Endodermal cell (in vitro differentiated cells): ENCODE measurements at regions not wholly inside any gene's neighbourhood (a gene's known extent, or its start where the extent isn't known, plus 50 kb on each side); places are given as distances from the start of the nearest gene placed in this dataset.

Source experiments
- DNase-seq: peaks from one replicate; pipeline ENCODE4 v3.0.0-alpha.2; 2017
- H3K27ac ChIP-seq: 2 replicates; pipeline ENCODE4 v1.5.1; 2013; ENCODE audit warnings: mild to moderate bottlenecking, low read depth, low read length, moderate library complexity
- H3K27me3 ChIP-seq: 2 replicates; pipeline ENCODE4 v1.6.1; 2013; ENCODE audit warnings: mild to moderate bottlenecking, low read length, moderate library complexity; ENCODE audit not compliant: insufficient read depth, control insufficient read depth, poor library complexity, severe bottlenecking
- H3K36me3 ChIP-seq: 2 replicates; pipeline ENCODE4 v1.7.0; 2013; ENCODE audit warnings: mild to moderate bottlenecking, low read length, moderate library complexity; ENCODE audit not compliant: control insufficient read depth, insufficient read depth
- H3K4me1 ChIP-seq: one replicate; pipeline ENCODE4 v1.7.0; 2013; ENCODE audit warnings: low read length; ENCODE audit not compliant: control insufficient read depth, insufficient read depth
- H3K4me3 ChIP-seq: 2 replicates; pipeline ENCODE4 v1.5.1; 2013; ENCODE audit warnings: mild to moderate bottlenecking, low read length, moderate library complexity
- H3K9ac ChIP-seq: 2 replicates; pipeline ENCODE4 v1.6.1; 2013; ENCODE audit warnings: mild to moderate bottlenecking, low read length, moderate library complexity; ENCODE audit not compliant: poor library complexity, severe bottlenecking; ENCODE audit errors: extremely low read depth
- H3K9me3 ChIP-seq: 2 replicates; pipeline ENCODE4 v1.6.1; 2013; ENCODE audit warnings: mild to moderate bottlenecking, low read length, moderate library complexity; ENCODE audit not compliant: control insufficient read depth
- H3K27ac Mint-ChIP-seq: 2 replicates; pipeline ENCODE4 v1.8.0; 2020; ENCODE audit warnings: mixed read lengths
- H3K27me3 Mint-ChIP-seq: 2 replicates; pipeline ENCODE4 v1.8.0; 2021; ENCODE audit warnings: mild to moderate bottlenecking, mixed read lengths; ENCODE audit not compliant: insufficient read depth
- H3K36me3 Mint-ChIP-seq: 2 replicates; pipeline ENCODE4 v1.8.0; 2020; ENCODE audit warnings: low read depth, mixed read lengths
- H3K4me1 Mint-ChIP-seq: 2 replicates; pipeline ENCODE4 v1.8.0; 2020; ENCODE audit warnings: mixed read lengths
- H3K4me3 Mint-ChIP-seq: 2 replicates; pipeline ENCODE4 v1.8.0; 2020; ENCODE audit warnings: mild to moderate bottlenecking, moderate library complexity, mixed read lengths
- H3K9me3 Mint-ChIP-seq: 2 replicates; pipeline ENCODE4 v1.8.0; 2020; ENCODE audit warnings: mild to moderate bottlenecking, mixed read lengths
- WGBS, 2 experiments: methylation state at CpG; one replicate each; pipeline versions ENCODE4 v1.1.5 to v1.1.7; 2013; ENCODE audit warnings: missing lambda C conversion rate in 2 of 2, mixed read lengths in 1 of 2; ENCODE audit not compliant: insufficient coverage in 1 of 2, insufficient read length in 1 of 2; 5-methylcytosine and 5-hydroxymethylcytosine counted together
- TF ChIP-seq, protein P1 (sequence below): fragments of 200-600 bp; sonication (generic); conservative IDR thresholded peaks from 2 replicates; pipeline ENCODE4 v1.5.0; 2021; ENCODE audit warnings: antibody characterized with exemption, mild to moderate bottlenecking

DNA sequence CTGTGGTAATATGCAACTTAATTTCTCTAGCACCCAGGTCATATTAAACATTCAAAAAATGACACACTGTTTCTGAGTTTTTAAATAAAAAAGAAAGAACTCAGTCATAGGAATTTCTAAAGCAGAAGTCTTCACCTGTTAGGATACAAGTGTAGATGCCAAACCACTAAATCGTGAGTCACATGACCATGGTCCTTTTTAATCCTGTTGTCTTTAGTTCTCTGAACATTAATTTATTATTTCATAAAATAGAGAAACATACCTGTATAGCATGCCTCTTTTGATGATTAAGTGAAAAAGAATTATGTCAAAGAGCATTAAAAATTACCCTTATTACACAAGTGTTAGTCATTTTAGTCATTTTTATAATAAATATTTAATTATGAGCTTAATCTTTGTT, 398.8 kb downstream of the CCDC85A start:
- H3K36me3 Mint-ChIP-seq, result no peaks in the 10 kb centered on the region
- H3K27ac Mint-ChIP-seq, result no peak overlapping the region
- Histone ChIP-seq H3K27me3 (no peaks in the 10 kb centered on the region), H3K4me3 (no peak overlapping the region), H3K36me3 (no peaks in the 10 kb centered on the region), H3K9ac (no peak overlapping the region), H3K9me3 (no peaks in the 10 kb centered on the region), H3K4me1 (no peaks in the 10 kb centered on the region), H3K27ac (no peak overlapping the region)
- H3K27me3 Mint-ChIP-seq, result no peaks in the 10 kb centered on the region
- DNase-seq, result no peak
- TF ChIP-seq, protein P1, sequence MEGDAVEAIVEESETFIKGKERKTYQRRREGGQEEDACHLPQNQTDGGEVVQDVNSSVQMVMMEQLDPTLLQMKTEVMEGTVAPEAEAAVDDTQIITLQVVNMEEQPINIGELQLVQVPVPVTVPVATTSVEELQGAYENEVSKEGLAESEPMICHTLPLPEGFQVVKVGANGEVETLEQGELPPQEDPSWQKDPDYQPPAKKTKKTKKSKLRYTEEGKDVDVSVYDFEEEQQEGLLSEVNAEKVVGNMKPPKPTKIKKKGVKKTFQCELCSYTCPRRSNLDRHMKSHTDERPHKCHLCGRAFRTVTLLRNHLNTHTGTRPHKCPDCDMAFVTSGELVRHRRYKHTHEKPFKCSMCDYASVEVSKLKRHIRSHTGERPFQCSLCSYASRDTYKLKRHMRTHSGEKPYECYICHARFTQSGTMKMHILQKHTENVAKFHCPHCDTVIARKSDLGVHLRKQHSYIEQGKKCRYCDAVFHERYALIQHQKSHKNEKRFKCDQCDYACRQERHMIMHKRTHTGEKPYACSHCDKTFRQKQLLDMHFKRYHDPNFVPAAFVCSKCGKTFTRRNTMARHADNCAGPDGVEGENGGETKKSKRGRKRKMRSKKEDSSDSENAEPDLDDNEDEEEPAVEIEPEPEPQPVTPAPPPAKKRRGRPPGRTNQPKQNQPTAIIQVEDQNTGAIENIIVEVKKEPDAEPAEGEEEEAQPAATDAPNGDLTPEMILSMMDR, result no peak
- no peak overlapping the region for H3K4me3 Mint-ChIP-seq
- WGBS, 2 experiments, result 71% methylated on average over 1 of the region's 1 CpG; no CpG with 5 or more reads in 1 of the 2 experiments
- H3K4me1 Mint-ChIP-seq, result no peaks in the 10 kb centered on the region
- H3K9me3 Mint-ChIP-seq, result no peaks in the 10 kb centered on the region

DNA sequence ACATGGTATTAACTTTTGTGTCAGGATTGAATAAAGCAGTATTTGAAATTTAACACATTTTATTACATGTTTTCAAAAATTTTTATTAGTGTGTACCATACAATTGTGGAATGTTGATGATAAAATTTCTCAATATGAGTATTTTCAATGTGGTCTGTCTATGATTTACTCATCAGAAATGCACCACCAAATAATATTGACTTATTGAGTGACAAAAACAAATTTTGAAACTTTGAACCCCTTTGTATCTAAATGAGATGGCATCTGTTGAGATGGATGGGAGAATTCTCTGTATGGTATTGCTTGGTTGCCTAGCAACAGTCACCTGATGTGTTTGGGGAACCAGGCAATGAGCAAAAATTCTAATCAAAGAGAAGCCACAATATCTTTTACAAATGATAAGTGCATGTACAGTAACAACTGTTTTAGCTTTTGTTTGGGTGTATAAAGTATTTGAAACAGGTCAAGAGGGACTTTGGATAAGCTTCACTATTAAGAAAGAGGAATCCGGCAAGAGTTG, 400.1 kb downstream of the CCDC85A start:
- no peaks in the 10 kb centered on the region for H3K36me3 Mint-ChIP-seq
- 92 to 100% methylated on average over 1 of the region's 1 CpG for WGBS, 2 experiments
- DNase-seq, result no peak
- TF ChIP-seq, protein P1, result no peak
- H3K27ac ChIP-seq, result no peak overlapping the region
- no peak overlapping the region for H3K9ac ChIP-seq
- H3K9me3 Mint-ChIP-seq, result no peaks in the 10 kb centered on the region
- no peaks in the 10 kb centered on the region for H3K4me1 Mint-ChIP-seq
- no peaks in the 10 kb centered on the region for H3K27me3 ChIP-seq
- H3K27ac Mint-ChIP-seq, result no peak overlapping the region
- H3K4me3 ChIP-seq, result no peak overlapping the region
- no peaks in the 10 kb centered on the region for H3K9me3 ChIP-seq
- no peak overlapping the region for H3K4me3 Mint-ChIP-seq
- no peaks in the 10 kb centered on the region for H3K27me3 Mint-ChIP-seq
- H3K4me1 ChIP-seq, result no peaks in the 10 kb centered on the region
- H3K36me3 ChIP-seq, result no peaks in the 10 kb centered on the region

DNA sequence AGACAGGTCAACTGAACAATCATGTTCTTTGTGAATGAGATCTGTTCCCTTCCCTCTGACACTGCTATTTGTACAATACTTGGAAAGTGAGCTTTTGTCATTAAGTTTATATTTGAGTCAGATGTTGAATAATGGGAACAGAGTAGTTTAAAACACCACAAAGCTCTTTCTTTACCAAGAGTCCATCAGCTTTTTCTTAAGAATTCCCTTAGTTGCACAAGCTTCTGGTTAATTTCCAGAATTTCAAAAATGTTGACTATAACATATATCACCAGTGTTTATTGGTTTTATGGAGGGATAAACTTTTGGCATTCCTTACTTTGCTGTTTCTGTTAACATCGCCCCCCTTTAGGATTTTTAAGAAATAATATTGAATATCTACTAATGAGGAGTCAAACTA, 403.7 kb downstream of the CCDC85A start:
- H3K4me1 Mint-ChIP-seq, result no peaks in the 10 kb centered on the region
- Histone ChIP-seq H3K9me3 (no peaks in the 10 kb centered on the region), H3K27ac (no peak overlapping the region), H3K36me3 (no peaks in the 10 kb centered on the region), H3K4me1 (no peaks in the 10 kb centered on the region), H3K9ac (no peak overlapping the region), H3K4me3 (no peak overlapping the region), H3K27me3 (no peaks in the 10 kb centered on the region)
- DNase-seq, result no peak
- H3K36me3 Mint-ChIP-seq, result no peaks in the 10 kb centered on the region
- H3K27ac Mint-ChIP-seq, result no peak overlapping the region
- no peak overlapping the region for H3K4me3 Mint-ChIP-seq
- H3K27me3 Mint-ChIP-seq, result no peaks in the 10 kb centered on the region
- TF ChIP-seq, protein P1, result no peak
- no peaks in the 10 kb centered on the region for H3K9me3 Mint-ChIP-seq
- no CpG with 5 or more reads among the region's 1 CpG for WGBS, 2 experiments
